IPS-18a (cell line): ENCODE measurements at regions not wholly inside any gene's neighbourhood (a gene's known extent, or its start where the extent isn't known, plus 50 kb on each side); places are given as distances from the start of the nearest gene placed in this dataset.
"Not testable (repeated sequence)": the region's sequence is repeated elsewhere in the genome, so short reads cannot be mapped to it uniquely, and the experiment has no call there.

ENCODE experiments used
- H3K27ac ChIP-seq: one replicate; pipeline ENCODE4 v1.5.1; 2013; ENCODE audit warnings: low read length
- H3K27me3 ChIP-seq: one replicate; pipeline ENCODE4 v1.6.1; 2013; ENCODE audit warnings: mild to moderate bottlenecking, low read length; ENCODE audit not compliant: control insufficient read depth, insufficient read depth
- H3K36me3 ChIP-seq: one replicate; pipeline ENCODE4 v1.6.1; 2013; ENCODE audit warnings: low read depth, low read length; ENCODE audit not compliant: control insufficient read depth
- H3K4me1 ChIP-seq: one replicate; pipeline ENCODE4 v1.6.1; 2013; ENCODE audit warnings: low read depth, low read length; ENCODE audit not compliant: control insufficient read depth
- H3K4me3 ChIP-seq: one replicate; pipeline ENCODE4 v1.5.1; 2013; ENCODE audit warnings: low read length
- H3K9ac ChIP-seq: one replicate; pipeline ENCODE4 v1.6.1; 2013; ENCODE audit warnings: mild to moderate bottlenecking, low read length, moderate library complexity
- H3K9me3 ChIP-seq: one replicate; pipeline ENCODE4 v1.6.1; 2013; ENCODE audit warnings: low read depth, low read length; ENCODE audit not compliant: control insufficient read depth

- no peaks in the 10 kb centered on the region for H3K9me3 ChIP-seq
- H3K4me1 ChIP-seq, result no peaks in the 10 kb centered on the region
- no peak overlapping the region for H3K9ac ChIP-seq
- H3K36me3 ChIP-seq, result no peaks in the 10 kb centered on the region
- H3K27me3 ChIP-seq, result no peaks in the 10 kb centered on the region
- no peak overlapping the region for H3K27ac ChIP-seq
- no peak overlapping the region for H3K4me3 ChIP-seq
Observed at GRCh38 chr14:89085231-89085731, 260.8 kb downstream of the TTC8 start.

- no peak overlapping the region for H3K4me3 ChIP-seq
- no peaks in the 10 kb centered on the region for H3K36me3 ChIP-seq
- no peaks in the 10 kb centered on the region for H3K9me3 ChIP-seq
- no peak overlapping the region for H3K9ac ChIP-seq
- no peaks in the 10 kb centered on the region for H3K4me1 ChIP-seq
- no peaks in the 10 kb centered on the region for H3K27me3 ChIP-seq
- no peak overlapping the region for H3K27ac ChIP-seq
Observed at GRCh38 chr14:89085737-89086382, 261.4 kb downstream of the TTC8 start.

- H3K27ac ChIP-seq, result no peak overlapping the region
- no peaks in the 10 kb centered on the region for H3K4me1 ChIP-seq
- no peak overlapping the region for H3K4me3 ChIP-seq
- no peak overlapping the region for H3K9ac ChIP-seq
- no peaks in the 10 kb centered on the region for H3K27me3 ChIP-seq
- no peaks in the 10 kb centered on the region for H3K9me3 ChIP-seq
- H3K36me3 ChIP-seq, result no peaks in the 10 kb centered on the region
Observed at GRCh38 chr14:89088530-89088929, 264.1 kb downstream of the TTC8 start.

- H3K4me3 ChIP-seq, result no peak overlapping the region
- H3K27ac ChIP-seq, result no peak overlapping the region
- no peaks in the 10 kb centered on the region for H3K9me3 ChIP-seq
- no peak overlapping the region for H3K9ac ChIP-seq
- no peaks in the 10 kb centered on the region for H3K27me3 ChIP-seq
- no peaks in the 10 kb centered on the region for H3K36me3 ChIP-seq
- no peaks in the 10 kb centered on the region for H3K4me1 ChIP-seq
Observed at GRCh38 chr14:89089330-89089729, 264.9 kb downstream of the TTC8 start.

- Histone ChIP-seq H3K4me1 (no peaks in the 10 kb centered on the region), H3K27me3 (no peaks in the 10 kb centered on the region), H3K36me3 (no peaks in the 10 kb centered on the region), H3K9me3 (no peaks in the 10 kb centered on the region), H3K4me3 (no peak overlapping the region), H3K27ac (no peak overlapping the region), H3K9ac (no peak overlapping the region)
Observed at GRCh38 chr14:89091781-89092180, 267.3 kb downstream of the TTC8 start.

GRCh38 chr14:89093083-89093730 is 268.8 kb downstream of the TTC8 start:
- Histone ChIP-seq H3K27ac (no peak overlapping the region), H3K9me3 (no peaks in the 10 kb centered on the region)

GRCh38 chr14:89095036-89095435 is 270.6 kb downstream of the TTC8 start:
- Histone ChIP-seq H3K27ac (no peak overlapping the region), H3K4me3 (no peak overlapping the region), H3K36me3 (no peaks in the 10 kb centered on the region), H3K27me3 (no peaks in the 10 kb centered on the region), H3K4me1 (no peaks in the 10 kb centered on the region), H3K9me3 (no peaks in the 10 kb centered on the region), H3K9ac (no peak overlapping the region)

More at GRCh38 chr14:89093083-89093730, 268.8 kb downstream of the TTC8 start:
- Histone ChIP-seq H3K36me3 (no peaks in the 10 kb centered on the region), H3K4me1 (no peaks in the 10 kb centered on the region), H3K9ac (no peak overlapping the region), H3K4me3 (no peak overlapping the region), H3K27me3 (no peaks in the 10 kb centered on the region)

- H3K9me3 ChIP-seq, result no peaks in the 10 kb centered on the region
- no peaks in the 10 kb centered on the region for H3K27me3 ChIP-seq
- H3K27ac ChIP-seq, result no peak overlapping the region
- H3K9ac ChIP-seq, result no peak overlapping the region
- H3K4me1 ChIP-seq, result no peaks in the 10 kb centered on the region
- H3K4me3 ChIP-seq, result no peak overlapping the region
- no peaks in the 10 kb centered on the region for H3K36me3 ChIP-seq
Observed at GRCh38 chr14:89096946-89097345, 272.5 kb downstream of the TTC8 start.

- H3K4me1 ChIP-seq, result no peaks in the 10 kb centered on the region
- H3K36me3 ChIP-seq, result no peaks in the 10 kb centered on the region
Observed at GRCh38 chr14:89098254-89098653, 273.8 kb downstream of the TTC8 start.

GRCh38 chr14:89104171-89104817 is 279.8 kb downstream of the TTC8 start:
- H3K27me3 ChIP-seq, H3K9ac ChIP-seq: not testable (repeated sequence)

More at GRCh38 chr14:89098254-89098653, 273.8 kb downstream of the TTC8 start:
- H3K9me3 ChIP-seq, result no peaks in the 10 kb centered on the region
- H3K27me3 ChIP-seq, result no peaks in the 10 kb centered on the region
- no peak overlapping the region for H3K4me3 ChIP-seq
- H3K27ac ChIP-seq, result no peak overlapping the region
- H3K9ac ChIP-seq, result no peak overlapping the region

GRCh38 chr14:89104861-89105260 is 280.4 kb downstream of the TTC8 start:
- not testable (repeated sequence) for H3K36me3 ChIP-seq, H3K4me3 ChIP-seq, H3K9ac ChIP-seq, H3K4me1 ChIP-seq, H3K9me3 ChIP-seq, H3K27ac ChIP-seq, H3K27me3 ChIP-seq

More at GRCh38 chr14:89104171-89104817, 279.8 kb downstream of the TTC8 start:
- not testable (repeated sequence) for H3K36me3 ChIP-seq, H3K4me3 ChIP-seq, H3K9me3 ChIP-seq, H3K27ac ChIP-seq, H3K4me1 ChIP-seq
